ENCODE measurements at regions not wholly inside any gene's neighbourhood (a gene's known extent, or its start where the extent isn't known, plus 50 kb on each side); places are given as distances from the start of the nearest gene placed in this dataset.

DNA sequence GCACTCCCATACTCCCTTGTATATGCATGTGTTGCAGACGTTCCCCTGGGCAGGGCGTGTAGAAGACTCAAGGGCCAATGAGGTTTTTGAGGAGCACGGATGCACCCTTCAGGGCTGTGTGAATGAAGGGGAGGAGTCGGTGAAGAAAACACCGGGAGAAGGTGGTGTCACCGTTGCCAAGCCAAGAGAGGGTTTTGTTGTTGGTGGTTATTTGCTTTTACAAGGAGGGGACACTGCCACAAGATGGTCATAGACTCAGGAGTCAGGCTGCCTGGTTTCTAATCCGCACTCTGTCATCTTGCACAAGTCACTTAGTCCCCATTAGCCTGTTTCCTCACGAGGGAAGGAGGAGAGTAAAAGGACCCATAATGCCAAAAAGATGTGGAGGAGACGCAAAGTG lies 124.0 kb downstream of the PXDC1 start:
- Histone ChIP-seq H3K9me3 (no peaks in the 10 kb centered on the region), H3K36me3 (ENCODE audit: insufficient read depth in 1 of 2, low read depth in 1 of 2) (no peaks in the 10 kb centered on the region), H3K4me1 (no peaks in the 10 kb centered on the region), H3K27ac (no peak overlapping the region), H3K27me3 (ENCODE audit: insufficient read depth in 3 of 3, low read length in 2 of 3) (peaks cover 0 to 13% (median 2%) of the 10 kb centered on the region in 3 donors), H3K4me3 (no peak overlapping the region)
- TF ChIP-seq, protein P1, sequence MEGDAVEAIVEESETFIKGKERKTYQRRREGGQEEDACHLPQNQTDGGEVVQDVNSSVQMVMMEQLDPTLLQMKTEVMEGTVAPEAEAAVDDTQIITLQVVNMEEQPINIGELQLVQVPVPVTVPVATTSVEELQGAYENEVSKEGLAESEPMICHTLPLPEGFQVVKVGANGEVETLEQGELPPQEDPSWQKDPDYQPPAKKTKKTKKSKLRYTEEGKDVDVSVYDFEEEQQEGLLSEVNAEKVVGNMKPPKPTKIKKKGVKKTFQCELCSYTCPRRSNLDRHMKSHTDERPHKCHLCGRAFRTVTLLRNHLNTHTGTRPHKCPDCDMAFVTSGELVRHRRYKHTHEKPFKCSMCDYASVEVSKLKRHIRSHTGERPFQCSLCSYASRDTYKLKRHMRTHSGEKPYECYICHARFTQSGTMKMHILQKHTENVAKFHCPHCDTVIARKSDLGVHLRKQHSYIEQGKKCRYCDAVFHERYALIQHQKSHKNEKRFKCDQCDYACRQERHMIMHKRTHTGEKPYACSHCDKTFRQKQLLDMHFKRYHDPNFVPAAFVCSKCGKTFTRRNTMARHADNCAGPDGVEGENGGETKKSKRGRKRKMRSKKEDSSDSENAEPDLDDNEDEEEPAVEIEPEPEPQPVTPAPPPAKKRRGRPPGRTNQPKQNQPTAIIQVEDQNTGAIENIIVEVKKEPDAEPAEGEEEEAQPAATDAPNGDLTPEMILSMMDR (IDR thresholded peaks at IDR 0.05) = no peak
- no peak for DNase-seq
- intact Hi-C loops (cut with DNase I) = no loop called here
- 64 to 75% (median 67%) methylated on average over 9 of the region's 9 CpGs for WGBS, 3 donors
- no peak for ATAC-seq

DNA sequence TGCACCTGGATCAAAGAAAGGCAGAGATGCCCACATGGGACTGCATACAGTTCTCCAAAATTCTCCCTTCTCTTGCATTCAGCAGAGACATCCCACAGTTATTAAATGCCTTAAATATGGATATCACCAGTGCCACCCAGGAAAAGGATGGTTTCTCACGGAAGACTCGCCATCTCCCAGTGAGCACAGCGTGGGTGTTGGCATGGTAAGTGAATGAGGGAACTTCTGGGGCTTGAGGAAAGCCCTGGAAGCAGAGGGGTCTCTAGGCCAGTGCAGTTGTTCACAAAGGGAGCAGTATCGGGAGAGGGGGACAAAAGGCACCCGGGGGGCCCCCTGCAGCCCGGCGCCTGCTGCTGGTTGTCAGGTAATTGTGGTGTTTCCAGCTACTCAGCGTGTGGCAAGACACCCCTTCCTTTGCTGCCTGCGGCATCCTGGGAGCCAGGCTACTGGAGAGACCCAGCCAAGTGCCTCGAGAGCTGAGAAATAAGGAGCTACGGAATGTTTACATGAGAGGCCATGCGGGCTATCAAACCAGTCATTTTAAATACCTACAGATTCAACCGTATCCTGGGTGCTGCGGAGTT lies 125.4 kb downstream of the PXDC1 start:
- intact Hi-C loops (cut with DNase I) = no loop called here
- no peaks in the 10 kb centered on the region for H3K9me3 ChIP-seq
- no peaks in the 10 kb centered on the region for H3K4me1 ChIP-seq
- H3K27ac ChIP-seq = no peak overlapping the region
- TF ChIP-seq, protein P1 (IDR thresholded peaks at IDR 0.05) = no peak
- H3K36me3 ChIP-seq (ENCODE audit: insufficient read depth in 1 of 2, low read depth in 1 of 2) = no peaks in the 10 kb centered on the region
- no peak overlapping the region for H3K4me3 ChIP-seq
- 67 to 80% (median 80%) methylated on average over 14 of the region's 14 CpGs for WGBS, 3 donors
- H3K27me3 ChIP-seq (ENCODE audit: insufficient read depth in 3 of 3, low read length in 2 of 3) = peaks cover 0 to 13% (median 2%) of the 10 kb centered on the region in 3 donors
- DNase-seq = no peak
- no peak for ATAC-seq

GRCh38 chr6:3625149-3625979 lies 126.1 kb downstream of the PXDC1 start:
- H3K4me3 ChIP-seq = no peak overlapping the region
- ATAC-seq (no peak), DNase-seq (no peak)
- no peak overlapping the region for H3K27ac ChIP-seq
- WGBS, 3 donors = 70 to 73% (median 72%) methylated on average over 16 of the region's 16 CpGs
- H3K36me3 ChIP-seq (ENCODE audit: insufficient read depth in 1 of 2, low read depth in 1 of 2) = no peaks in the 10 kb centered on the region
- TF ChIP-seq, protein P1 (IDR thresholded peaks at IDR 0.05) = no peak
- intact Hi-C loops (cut with DNase I) = no loop called here
- no peaks in the 10 kb centered on the region for H3K9me3 ChIP-seq
- no peaks in the 10 kb centered on the region for H3K4me1 ChIP-seq
- H3K27me3 ChIP-seq (ENCODE audit: insufficient read depth in 3 of 3, low read length in 2 of 3) = peaks cover 0 to 13% (median 2%) of the 10 kb centered on the region in 3 donors

DNA sequence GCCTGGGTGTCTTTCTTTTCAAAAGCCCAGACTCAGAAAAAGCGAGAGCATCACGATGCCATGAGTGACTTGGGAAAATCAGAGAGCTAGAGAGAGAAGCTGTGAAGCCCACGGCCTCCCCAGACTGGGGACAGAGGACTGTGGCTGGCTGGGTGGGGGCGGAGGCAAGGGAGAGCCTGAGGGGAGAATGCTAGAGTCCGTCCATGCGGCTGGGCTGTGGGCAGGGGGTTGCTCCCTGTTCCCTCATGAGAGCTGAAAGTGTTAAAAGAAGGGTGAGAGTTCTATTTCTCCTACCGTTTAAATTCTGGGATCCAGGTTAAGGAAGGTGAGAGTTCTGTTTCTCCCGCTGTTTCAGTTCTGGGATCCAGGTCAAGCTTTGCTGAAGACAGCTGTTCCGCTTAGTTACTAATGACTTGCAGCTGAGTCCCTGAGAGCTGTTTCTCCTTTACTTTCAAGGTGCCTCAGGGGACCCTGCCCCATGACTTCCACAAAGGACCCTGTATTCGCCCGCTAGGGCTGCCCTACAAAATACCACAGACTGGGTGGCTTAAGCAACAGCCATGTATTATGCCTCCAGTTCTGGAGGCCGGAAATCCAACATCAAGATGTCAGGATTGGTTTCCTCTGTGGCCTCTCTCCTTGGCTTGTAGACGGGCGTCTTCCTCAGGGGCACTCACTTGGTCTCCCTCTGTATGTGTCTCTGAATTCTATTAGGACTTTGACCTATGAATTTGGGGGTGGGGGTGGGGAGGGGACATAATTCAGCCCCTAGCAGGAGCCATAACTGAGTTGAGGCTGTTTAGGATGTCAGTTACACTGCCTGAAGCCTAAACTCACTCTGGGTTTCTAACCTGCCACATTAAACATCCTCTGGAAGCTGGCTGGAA lies 127.0 kb downstream of the PXDC1 start:
- TF ChIP-seq, protein P1 (IDR thresholded peaks at IDR 0.05) = no peak
- Histone ChIP-seq H3K4me3 (no peak overlapping the region), H3K4me1 (no peaks in the 10 kb centered on the region), H3K27ac (no peak overlapping the region), H3K9me3 (no peaks in the 10 kb centered on the region), H3K36me3 (ENCODE audit: insufficient read depth in 1 of 2, low read depth in 1 of 2) (no peaks in the 10 kb centered on the region), H3K27me3 (ENCODE audit: insufficient read depth in 3 of 3, low read length in 2 of 3) (peaks cover 0 to 13% (median 2%) of the 10 kb centered on the region in 3 donors)
- WGBS, 3 donors = 80 to 82% (median 80%) methylated on average over 14 of the region's 14 CpGs
- no peak for DNase-seq
- ATAC-seq = no peak
- intact Hi-C loops (cut with DNase I) = no loop called here
